Superior temporal gyrus (tissue), 1 donor: ENCODE measurements at regions not wholly inside any gene's neighbourhood (a gene's known extent, or its start where the extent isn't known, plus 50 kb on each side); places are given as distances from the start of the nearest gene placed in this dataset.

Experiments
- DNase-seq: peaks from one replicate; pipeline ENCODE4 v3.0.0-alpha.2; 2016; ENCODE audit errors: extremely low spot score

DNA sequence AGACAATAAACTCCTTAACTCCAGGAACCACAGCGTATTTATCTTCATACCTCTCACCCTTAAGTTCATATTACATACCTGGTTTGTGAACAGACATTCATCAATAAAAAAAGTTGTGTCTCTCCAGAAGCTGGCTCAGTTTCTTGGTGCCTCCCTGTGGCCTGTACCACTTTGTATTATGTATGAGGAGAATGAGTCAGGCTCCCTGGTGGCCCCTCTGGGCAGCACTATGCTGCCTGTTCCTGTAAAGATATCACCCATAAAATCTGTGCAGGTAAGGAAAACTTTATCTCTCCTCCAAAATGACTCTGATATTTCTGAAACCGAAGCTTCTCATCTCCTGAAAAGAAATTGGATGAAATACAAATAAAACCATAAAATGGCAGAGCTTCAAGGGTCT lies 198.4 kb upstream of the NT5C1B start:
- no peak for DNase-seq

DNA sequence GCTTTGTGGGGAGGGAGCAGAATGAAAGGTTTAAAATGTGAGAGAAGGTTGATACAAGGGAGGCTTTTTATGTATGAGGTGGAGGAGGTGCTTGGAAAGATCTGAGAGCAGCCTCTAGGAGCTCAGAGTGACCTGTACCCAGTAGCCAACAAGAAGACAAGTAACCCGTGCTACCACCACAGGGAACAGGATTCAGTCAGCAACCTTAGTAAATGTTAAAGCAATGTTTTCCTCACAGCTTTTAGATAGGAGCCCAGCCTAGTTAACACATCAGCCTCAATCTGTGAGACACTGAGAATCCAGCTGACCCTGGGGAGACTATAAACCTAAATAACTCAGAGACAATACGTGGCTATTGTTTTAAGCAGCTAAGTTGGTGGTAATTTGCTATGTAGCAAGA lies 194.9 kb upstream of the NT5C1B start:
- no peak for DNase-seq

DNA sequence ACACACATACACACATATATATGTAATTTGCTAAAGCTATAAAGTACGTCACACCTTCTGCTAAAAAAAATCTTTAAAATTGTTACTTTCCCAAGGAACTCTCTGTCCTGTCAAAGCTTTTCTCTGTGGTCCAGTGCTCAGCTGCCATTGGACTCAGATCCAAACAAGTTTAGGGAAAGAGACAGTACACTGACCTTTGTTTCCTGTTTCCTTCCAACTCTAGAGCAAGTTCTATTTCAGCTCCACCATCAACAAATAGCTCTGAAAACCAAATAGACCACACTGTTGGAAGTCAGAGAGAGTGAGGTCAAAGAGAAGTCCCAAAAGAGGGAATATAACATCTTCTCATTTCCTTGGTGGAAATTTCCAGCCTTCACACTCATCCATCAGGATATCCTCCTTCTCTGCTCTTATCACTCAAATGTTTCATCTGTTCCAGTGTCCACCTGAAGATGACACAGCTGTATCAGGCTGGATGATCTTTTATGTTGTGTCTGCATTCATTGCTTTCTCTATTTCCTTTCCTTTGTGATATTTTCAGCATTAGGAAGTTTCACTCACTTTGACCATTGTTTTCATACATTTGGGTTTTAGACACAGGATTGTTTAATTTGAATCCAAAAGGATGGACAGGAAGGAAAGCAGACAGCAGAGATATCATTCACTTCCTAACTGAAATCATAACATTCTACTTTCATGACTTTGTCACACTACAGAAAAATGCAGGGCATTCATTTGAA lies 192.3 kb upstream of the NT5C1B start:
- no peak for DNase-seq

DNA sequence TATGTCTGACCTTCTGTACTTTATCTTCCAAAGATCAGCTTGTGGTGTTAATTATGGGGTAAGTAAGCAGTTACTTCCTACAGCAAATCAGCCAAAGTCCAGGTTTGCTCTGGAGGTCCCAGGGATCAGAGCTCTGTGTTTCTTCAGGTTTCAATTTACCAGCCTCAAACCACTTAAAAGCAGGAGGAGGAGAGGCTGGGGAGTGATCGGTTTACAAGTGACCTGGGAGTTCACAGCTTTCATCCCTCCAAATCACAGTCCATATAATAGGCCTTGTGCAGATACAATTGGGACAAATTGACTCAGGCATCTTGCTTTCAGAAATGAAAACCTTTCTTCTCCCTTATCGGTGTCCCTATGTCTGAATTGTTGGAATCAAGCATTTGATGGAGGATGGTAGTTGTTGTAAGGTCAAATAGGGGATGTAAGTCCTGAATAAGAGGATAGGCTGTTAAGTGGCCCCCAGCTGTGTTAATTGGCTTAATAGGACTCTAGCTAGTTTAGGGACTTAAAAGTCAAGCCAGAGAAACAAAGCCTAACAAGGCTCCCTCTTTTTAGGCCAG lies 188.0 kb upstream of the NT5C1B start:
- no peak for DNase-seq

DNA sequence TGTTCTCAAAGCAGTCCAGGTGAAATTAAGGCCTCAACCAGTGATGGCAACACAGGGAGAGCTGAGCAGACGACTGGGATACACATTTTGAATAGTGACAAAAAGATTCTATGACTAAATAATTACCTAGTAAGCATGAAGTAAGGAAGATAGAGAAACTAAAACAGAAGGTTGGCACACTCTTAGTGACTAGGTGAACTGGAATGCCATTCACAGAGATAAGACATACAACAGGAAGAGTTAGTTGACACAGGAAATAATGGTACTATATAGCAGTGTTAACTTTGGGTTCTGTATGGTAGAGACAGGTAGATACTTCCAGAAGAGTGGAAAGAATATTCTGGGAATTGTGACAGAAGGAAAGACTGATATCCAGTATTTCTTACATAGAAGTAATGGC lies 181.8 kb upstream of the NT5C1B start:
- no peak for DNase-seq

DNA sequence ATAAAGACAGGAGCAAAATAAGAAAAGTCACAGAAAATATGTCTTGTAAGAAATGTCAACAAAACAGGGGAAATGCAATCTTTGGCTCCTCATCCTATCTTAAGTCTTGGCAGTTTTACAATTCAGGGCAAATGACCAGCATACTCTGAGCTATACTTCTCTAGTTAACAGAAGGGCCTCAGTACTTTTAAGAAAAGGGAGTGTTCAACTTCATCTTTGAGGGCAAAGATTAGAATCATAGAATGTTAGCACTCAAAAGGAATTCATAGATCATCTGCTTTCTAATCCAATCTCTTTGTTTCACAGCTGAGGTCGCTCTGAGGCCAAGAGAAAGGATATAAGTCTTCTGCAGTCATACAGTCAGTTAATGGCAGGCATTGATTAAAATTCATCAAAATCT lies 174.0 kb upstream of the NT5C1B start:
- no peak for DNase-seq

DNA sequence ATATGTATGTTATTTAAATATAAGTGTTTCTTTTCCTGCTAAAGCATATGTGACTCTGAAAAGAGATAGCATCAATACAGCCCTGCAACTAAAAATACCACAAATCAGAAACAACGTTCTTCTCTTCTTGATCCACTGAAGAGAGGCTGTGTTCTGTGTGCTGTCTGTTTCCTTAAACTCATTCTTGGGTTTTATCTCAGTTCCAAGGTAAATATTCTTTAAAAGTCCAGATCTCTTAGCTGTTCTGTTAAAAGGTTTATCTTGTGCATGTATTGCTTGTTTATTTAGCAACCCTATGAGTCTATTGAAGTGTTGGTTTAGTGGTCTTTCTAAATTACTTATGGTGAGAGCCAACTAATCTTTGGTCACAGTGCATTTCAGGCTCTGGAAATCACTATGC lies 173.3 kb upstream of the NT5C1B start:
- no peak for DNase-seq

DNA sequence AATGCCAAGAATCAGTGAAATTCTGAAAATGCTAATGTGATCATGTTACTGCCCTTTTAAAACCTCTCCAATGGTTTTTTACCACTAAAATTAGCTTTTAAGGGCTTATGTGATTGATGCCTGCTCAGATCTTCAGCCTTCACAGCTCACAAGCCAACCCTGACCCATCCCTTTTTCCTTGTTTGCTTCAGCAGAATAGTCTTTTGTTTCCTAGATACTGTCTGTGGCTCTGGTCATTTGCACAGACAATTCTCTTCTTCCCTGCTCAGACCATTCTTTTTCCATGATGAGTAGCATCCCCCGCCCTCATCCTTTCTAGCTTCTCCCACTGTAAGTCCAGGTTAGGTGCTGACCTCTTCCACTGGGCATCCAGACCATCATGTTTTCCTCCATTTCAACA lies 164.9 kb upstream of the NT5C1B start:
- DNase-seq = no peak

DNA sequence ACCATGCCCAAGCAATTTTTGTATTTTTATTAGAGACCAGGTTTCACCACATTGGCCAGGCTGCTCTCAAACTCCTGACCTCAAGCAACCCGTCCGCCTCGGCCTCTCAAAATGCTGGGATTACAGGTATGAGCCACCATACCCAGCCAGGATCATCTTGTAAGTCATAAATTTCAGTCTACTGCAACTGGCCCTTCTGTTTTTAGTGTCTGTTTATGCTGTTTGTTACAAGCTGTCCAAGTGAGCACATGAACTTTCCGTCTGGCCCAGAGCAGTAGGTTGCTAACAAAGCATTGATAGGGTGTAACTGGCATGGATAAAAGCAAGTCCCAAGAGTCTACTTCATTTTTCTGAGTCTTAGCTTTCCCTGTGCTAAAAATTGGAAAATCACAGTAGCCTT lies 164.4 kb upstream of the NT5C1B start:
- DNase-seq = no peak

DNA sequence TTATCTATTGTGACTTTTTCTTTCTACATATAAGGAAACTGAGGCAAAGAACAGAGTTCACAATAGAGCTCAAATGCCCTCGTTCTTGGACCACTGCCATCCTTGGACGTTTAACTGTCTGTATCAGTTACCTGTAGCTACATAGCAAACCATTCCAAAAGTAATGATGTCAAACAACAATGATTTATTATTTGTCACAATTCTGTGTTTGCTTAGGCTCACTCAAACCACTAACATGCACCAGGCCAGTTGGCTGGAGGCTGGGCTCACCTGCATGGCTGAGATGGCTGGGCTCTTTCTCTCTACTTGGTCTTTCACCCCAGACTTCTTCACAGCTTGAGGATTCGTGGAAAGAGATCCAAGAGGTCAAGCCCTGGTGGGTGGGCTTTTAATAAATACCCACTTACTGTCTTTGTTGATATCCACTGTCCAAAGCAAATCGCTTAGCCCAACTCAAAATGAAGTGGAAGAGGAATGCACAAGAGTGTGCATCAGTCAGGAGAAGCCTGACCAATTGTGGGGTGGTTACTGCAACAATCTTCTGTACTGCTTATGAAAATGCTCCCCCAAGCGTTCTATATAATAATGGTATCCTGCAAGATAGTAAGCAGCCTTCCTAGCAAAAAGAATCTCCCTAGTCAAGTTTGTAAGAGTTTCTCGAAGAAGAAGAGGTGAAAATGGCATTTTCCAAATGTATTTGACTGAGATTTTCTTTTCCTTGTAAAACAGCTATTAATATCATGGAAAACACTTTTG lies 163.5 kb upstream of the NT5C1B start:
- no peak for DNase-seq

DNA sequence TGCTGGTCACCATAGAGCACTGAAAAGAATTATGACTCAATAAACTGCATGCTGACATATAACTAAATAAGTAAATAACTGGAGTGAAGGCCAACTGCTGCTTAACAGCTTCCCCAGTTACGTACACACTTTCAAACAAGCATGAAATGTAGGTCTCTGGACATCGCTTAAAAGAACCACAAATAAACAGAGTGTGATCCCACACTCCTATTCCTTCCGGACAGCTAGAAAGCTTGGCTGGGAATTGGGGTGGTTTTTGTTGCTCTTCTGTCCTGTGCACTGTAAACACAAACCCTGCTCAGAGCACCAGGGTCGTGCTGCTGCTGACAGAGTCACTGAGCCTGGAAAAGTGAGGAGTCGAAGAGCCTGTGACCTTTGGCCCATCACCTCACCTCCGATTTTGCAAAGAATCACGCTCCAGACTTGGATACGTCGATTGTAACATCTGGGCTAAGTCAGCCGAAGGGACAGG lies 162.7 kb upstream of the NT5C1B start:
- no peak for DNase-seq

DNA sequence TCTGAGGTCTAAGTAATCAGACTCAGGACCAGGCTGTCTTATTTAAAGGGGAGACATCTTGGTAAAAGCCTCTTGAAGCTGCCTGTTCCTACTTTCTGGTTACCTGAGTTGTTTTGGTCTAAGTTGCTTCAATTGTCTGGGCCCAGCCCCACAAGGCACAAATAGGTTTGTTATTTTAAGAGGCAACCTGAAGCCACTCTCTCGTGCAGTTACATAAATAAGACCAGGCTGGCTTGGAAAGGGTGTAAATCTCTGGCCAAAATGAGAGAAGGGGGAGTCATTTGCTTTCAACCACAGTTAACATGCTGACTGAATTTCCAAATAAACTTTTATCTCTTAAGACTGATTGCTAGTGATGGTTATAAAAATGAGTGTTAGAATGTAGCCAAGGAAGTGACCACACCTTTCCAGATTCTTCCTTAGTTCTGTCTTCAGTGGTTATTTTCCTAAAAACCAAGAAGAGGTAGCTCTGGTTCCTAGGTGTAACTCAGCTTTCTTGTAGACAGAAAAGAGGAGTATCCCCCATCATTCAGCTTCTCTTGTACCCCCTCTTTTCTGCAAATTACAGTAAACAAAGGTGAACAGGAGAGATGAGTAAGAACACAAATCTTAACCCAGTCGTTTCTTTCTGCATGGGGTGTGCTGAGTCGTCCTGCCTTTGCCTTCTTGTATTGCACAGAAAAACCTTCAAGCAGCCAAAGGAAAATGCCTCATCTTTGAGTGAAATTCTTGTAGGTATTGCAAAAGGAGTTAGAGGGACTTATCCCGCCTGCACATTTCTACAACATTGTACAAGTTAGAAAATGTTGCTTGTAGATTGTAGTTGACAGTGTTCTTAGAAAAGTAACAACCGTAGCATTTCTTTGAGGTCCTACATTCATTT lies 161.5 kb upstream of the NT5C1B start:
- no peak for DNase-seq

DNA sequence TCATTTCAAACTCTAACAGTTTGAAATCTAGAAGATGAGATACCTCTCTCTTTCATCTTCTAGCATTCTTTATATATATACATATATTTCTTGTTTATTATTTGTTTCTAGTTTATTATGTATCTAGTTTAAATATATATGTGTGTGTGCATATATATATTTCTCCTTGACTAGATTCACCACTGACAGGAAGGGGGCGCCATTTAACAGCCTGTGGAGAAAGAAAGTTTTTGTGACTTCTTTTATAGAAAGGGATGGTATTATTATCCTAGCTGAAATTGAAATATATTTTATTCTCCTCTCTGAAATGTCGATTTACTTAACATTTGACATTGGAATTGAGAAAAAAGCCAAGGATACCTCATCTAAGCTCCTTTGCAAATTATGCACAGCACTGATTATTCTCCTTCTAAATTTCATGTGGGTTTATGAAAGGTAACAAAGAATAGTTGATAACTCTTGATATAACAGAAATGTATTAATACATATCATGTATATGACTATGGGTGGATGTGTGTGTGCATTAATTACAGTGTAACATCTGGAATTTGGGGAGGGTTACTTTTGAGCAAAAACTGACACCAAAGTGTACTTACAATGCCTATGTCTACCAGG lies 160.7 kb upstream of the NT5C1B start:
- peak; percentile 88 for DNase-seq

DNA sequence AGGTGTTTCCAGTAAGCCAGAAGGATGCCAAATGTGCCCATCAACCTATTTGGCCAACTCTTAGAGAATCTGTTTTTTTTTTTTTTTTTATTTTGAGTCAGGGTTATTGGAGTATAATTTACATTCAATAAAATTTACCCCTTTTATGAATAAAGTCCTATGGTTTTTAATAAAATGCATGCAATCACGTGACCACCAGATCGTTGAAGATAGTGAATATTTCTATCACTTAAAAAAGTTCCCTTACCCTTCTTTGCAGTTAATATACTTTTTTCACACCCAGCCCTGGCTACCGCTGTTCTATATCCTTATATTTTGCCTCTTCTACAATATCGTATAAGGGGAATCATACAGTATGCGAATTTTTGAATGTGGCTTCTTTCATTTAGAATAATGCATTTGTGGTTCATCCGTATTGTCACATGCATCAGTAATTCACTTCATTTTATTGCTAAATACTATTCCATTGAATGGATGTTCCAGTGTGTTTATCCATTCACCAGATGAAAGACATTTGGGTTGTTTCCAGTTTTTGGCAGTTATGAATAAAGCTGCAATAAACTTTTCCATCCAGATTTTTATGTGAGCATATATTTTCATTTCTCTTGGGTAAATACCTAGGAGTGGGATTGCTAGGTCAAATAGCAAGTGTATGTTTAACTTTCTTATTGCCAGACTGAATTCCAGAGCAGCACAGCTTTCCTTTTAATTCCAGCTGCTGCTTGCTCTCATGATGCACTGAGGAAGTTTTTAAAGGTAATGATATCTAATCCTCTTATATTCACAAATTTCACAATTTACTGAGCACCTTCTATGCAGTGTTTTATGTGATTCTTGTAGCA lies 156.3 kb upstream of the NT5C1B start:
- no peak for DNase-seq

DNA sequence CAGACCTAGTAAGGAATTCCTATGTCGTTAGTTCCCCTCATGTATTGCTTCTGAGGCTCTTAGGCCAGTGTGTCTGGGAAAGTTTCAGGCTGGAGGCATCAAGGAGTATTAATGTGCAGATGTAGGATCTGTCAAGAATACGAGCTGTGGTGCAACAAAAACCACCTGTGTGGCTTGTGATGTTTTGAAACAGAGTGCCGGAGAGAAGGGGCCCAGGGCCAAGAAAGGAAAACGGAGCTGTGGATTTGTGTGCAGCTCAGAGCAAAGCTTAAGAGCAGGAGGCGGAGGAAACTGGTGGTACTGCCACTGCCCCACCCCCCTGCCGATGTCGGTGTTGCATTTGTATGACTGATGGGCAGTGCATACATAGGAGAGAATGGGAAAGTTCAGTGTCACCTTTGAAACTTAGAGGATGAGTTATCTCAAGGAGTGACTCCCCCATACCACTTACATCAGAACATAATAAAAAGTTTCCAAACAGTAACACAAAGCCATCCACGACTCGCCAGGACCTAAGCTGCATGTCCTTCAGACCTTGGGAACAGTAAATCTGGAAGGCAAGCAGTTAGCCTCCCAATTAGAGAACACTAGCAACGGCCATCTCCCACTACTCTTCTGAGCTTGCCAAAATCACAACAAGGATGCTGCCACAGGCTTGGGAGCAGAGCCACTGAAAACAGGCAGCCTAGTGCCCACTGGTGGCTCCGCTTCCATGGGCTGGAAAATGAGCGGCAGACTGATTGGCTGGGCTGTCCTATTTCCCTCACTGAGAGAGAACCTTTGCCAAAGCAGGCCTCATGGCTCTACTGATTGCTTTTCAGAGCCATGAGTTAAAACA lies 152.7 kb upstream of the NT5C1B start:
- DNase-seq = no peak

DNA sequence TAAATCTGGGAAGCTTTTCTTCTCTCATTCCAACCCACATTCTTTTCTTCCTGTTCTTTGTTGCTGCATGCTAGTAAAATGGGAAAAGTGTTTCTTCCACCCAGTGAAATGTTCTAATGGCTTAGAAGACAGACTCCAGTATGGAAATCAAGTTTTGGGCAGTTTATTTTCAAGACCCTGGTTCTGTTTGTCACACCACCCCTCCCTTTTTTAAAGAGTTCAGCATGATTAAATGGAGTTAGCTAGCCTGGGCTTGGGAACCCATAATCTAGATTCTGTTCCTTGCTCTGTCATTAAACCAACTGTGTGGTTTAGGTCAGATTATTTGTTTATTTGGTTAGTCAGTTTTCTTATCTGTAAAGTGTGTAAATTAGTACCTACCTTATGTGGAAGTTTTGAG lies 151.8 kb upstream of the NT5C1B start:
- no peak for DNase-seq

DNA sequence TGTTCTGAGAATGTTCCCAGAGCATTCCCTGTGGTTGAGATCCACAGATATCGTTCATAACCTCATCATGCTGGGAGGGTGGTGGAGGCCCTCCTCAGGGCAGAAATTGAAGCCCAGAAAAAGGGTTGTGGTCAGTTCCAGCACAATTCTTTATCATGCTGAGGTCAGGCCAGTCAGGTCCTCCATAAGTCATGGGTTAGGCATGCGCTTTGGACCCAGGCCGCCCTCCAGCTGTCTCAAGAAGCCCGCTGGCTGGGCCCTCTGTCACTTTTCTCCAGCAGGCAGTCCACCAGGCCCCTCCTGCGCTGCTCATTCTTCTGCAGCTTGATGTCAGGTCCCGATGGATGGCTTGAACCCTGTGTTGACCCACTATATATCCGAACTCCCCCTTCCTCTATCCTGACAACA lies 151.1 kb upstream of the NT5C1B start:
- no peak for DNase-seq

DNA sequence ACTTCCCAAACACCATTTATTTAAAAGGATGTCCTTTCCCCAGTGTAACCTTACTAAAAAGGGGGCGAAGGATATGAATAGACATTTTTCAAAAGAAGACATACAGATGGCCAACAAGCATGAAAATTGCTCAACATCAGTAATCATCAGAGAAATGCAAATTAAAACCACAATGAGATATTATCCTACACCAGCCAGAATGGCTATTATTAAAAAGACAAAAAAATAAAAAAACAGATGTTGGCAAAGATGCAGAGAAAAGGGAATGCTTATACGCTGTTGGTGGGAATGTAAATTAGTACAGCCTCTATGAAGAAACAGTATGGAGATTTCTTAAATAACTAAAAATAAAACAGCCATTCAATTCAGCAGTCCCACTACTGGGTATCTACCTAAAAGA lies 142.3 kb upstream of the NT5C1B start:
- DNase-seq = no peak

DNA sequence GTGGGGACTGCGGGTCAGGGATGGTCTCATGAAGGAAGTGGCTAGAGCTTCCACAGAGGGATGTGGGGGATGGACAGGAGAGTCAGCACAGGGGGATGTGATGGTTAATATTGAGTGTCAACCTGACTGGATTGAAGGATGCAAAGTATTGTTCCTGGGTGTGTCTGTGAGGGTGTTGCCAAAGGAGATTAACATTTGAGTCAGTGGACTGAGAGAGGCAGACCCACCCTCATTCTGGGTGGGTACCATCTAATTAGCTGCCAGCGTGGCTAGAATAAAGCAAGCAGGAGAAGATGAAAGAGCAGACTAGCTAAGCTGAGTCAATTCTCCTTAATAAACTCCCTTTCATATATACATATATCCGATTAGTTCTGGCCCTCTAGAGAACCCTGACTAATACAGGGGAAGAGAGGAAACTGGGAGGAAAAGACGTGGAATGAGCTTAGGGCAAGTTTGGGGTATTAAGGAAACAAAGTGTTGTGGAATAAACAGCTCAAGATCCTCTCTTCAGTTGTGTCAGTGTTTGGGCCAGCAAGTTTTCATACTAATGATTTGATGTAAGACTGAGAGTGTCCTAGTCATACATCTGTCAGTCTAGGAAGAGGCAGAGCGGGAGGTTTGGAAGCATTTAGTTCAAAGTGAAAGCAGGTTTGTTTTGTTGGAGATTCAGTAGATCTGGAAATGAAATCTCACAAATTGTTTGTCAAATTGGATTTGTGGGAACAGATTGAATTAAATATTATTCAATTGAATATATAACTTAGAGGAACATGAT lies 135.2 kb upstream of the NT5C1B start:
- no peak for DNase-seq
